GM19238 (cell line): ENCODE measurements at regions not wholly inside any gene's neighbourhood (a gene's known extent, or its start where the extent isn't known, plus 50 kb on each side); places are given as distances from the start of the nearest gene placed in this dataset.

Experiments used
- DNase-seq: peaks from one replicate; pipeline ENCODE4 v3.0.0; 2011; ENCODE audit warnings: low spot score; ENCODE audit not compliant: insufficient read length

- DNase-seq: no peak
These were observed 1167.7 kb upstream of the ZEB2 start for GRCh38 chr2:145687442-145688134.

DNA sequence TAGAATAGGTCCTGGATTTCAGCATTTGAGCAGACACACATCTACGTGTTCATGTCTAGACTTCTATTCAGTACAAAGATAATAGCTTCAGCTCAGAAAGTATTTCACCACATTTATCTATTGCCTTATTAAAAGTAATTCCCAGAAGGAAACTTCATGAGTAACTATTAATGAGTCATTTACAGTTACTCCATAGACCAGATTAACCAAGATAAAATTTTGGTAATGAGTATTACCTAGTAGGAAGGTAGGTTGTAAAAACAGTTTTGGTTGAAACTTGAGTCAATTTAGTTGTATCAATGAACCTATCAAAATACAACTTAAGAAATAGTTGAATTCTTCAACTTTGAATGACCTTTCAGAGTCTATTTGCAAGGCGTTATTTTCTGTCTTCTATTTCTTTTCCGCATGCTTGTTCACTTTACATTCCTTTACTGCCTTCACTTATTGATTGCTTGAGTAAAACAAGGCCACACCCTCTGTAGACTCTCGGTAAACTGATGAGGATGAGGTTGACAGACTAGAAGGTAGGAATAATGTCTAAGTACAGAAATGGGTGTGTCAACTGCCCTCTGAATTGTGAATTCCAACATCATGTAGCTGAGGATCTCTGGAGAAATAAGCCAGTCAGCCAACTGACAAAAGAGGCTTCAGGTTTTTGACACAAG, 1165.6 kb upstream of the ZEB2 start:
- no peak for DNase-seq

DNA sequence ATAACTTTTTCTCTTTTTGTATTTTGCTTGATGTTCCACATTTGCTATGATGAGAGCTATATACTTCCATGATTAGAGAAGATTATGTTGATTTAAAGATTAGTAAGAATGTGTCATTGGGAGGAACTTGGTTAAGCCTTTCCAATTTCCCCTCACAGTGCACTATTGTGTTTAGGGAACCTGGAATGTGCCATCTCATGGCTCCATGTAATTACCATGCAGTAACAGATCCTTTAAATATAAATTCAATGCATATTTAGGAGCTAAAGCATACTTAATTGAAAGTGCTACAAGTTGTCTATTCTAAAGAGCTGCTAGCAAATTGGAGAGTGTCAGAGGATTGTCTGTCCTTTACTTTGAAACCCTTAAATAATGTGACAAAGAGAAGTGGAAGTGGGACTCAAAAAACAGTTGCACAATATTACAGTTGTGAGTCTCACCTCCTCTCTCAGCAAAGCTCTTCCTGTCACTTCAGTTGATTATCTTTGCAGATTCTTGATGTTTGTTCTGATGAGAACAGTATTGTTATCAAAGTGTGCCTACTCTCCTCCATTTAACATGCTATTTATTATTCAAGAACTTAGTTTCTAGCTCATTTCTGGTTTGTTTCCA, 1162.7 kb upstream of the ZEB2 start:
- no peak for DNase-seq

DNA sequence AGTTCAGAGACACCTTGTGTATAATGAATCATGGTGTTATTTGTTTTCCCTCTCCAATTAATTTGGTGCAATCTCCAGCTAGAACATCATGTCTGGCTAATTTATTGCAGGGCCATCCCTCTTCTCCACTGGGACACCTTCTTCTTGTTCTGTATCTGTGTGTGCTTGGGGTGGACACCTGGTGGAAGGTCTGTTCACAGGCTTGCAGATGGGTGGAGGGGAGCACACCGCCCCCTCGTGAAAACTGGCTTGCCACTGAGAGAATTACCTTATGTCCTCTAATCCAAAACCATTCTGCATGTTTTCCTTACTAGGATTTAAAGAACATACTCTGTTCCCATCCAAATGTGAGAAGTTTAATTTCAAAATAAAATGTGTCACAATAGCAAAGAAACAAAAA, 1160.4 kb upstream of the ZEB2 start:
- no peak for DNase-seq

DNA sequence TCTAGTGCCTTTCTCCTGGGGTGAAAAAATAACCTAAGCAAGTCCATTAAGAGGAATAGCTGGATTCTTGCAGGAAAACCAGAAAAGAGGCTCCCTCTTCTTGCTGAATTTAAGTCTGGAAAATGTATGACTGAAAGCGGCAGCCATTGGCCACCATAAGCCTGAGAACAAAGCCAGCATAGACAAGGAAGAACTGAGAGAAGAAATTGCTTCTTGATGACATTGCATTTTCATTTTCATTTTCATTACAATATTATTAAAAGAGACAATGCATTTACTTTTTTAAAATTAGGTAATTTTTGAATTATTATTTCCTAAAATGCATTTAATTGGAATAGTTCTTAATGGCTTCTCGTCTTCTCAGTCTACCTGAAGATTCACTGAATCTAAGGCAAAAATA, 1157.5 kb upstream of the ZEB2 start:
- DNase-seq: no peak

DNA sequence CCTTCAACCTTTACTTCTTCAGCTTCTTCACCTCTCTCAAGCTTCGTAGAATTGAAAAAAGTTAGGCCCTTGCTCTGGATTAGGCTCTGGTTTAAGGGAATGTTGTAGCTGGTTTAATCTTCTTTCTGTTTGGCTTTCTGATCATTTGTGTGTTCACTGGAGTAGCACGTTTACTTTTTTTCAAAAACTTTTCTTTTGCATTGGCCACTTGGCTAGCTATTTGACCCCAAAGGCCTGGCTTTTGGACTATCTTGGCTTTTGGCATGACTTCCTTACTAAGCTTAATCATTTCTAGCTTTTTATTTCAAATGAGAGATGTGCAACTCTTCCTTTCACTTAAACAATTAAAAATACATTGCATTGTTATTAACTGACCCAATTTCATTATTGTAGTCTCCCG, 1154.8 kb upstream of the ZEB2 start:
- no peak for DNase-seq

DNA sequence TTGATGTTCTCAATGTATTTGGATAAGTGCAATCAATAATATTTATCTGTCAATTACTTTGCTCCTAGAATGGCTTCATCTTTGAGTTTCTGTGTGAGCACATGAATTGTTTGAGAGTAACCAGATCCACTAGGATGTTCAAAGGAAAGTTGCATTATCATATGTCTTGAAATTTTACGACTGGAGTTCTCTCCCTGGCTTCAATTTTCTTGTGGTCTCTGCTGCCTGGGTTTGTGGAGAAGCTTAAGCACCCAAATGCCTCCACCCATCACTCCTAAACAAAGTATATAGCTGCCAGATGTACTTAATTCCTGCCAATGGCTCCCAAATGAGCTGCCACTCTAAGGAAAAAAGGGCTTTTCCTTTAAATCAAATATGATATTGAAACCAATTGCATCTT, 1149.4 kb upstream of the ZEB2 start:
- no peak for DNase-seq

DNA sequence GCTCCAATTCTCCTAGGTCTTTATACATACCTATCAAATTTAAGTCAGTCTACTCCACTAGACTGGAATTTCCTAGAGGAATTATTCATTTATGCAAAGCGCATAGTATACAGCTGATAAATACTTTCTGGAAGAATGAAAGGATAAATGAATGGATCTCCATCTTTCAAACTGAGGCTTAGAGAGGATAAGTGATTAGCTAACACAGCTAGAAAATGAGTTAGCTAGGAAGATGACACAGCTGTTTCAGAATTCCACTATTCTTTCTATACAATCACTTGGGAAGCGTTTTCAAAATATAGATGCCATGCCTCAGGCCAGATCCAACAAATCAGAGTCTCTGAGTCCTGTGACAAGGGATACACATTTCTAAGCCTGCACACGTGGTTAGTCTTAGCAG, 1146.6 kb upstream of the ZEB2 start:
- no peak for DNase-seq

GRCh38 chr2:145657265-145657664, 1137.3 kb upstream of the ZEB2 start:
- DNase-seq: no peak

DNA sequence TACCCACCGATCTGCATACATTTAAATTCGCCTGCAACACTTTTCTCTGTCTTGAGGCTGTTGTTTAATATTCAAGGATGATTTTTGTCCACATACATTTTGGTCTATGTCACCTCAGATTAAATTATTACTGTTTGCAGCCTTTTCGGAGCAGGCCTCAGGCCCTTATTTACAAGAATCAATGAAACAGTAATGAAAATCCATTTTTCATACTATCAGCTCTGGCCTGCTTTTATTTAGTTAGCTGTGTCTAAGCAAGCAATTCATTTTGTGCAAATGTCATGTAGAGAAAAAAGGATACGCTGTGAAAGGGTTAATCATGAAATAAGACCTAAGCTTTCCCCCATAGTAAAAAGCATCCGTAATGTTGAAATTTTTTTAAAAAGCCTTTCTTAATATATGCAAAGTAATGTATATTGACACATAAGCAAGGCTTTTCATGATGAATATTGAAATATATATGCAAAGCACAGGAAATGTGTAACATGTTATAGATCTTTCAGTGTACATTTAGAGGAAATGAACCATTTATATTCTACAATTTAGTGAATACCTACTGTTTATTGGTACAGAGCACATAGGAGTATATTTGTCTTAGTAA, 1135.3 kb upstream of the ZEB2 start:
- DNase-seq: no peak

GRCh38 chr2:145654746-145655145, 1134.8 kb upstream of the ZEB2 start:
- DNase-seq: no peak

GRCh38 chr2:145654156-145654555, 1134.2 kb upstream of the ZEB2 start:
- DNase-seq: no peak

GRCh38 chr2:145653553-145653952, 1133.6 kb upstream of the ZEB2 start:
- no peak for DNase-seq

DNA sequence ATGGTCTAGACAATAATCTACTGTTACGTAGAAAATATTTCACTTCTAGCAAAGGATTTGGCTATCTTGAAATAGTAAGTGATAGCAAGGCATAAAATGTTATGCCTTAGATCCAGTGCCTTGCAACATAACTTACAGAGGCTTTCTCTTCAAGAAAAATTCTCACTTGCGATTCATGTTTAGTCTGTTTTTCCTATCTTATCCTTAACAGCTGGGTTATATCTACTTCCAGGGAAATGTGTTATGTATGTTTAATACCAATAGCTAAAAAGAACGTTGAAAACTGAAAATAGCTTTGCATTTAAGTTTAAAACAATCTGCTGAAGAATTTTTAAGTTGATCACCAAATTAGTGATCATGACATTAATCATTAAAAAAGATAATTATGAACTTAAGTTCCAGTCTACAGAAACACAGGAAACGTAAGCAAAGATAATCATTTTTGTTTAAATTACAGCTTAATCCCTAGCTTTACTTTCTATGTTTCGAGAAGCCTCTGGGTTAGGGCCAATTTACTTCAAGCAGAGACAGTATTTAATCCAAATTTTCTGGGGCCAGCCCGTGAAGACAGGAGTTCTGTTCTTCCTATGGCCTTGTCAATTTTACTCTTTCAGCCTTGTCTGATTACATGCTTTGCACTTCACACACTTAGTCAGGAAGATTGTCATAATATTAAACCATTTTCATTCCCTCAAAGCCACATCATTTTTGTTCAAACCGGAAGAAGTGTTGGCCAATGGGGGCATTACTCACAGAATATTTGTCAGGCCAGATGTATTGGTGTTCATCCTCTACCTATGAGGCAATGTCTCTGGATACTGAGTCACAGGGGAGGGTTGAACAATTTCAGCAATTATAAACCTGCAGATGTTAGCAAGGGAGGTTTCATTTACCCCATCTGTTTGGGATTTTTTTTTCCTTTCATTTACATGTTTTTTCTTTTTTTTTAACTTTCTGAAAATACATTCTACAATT, 1132.9 kb upstream of the ZEB2 start:
- no peak for DNase-seq

DNA sequence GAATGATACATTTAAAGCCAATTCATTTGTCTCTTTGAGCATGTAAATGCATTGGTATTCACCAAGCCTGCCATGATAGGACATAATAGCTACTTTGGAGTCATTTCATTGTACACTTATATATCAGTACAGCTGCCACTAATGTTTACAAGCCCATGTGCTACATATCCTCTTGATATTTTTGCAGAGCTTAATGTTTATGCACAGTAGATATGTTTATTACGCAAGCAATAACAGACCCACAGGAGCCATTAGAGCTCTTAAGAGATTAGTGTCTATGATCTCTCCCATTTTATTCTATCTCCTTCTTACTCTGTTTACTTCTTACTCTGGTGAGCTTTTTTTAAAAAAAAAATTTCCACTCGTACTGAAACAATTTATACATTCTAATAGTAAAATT, 1132.1 kb upstream of the ZEB2 start:
- no peak for DNase-seq

GRCh38 chr2:145650226-145650625, 1130.3 kb upstream of the ZEB2 start:
- no peak for DNase-seq

- DNase-seq: no peak
These were observed 1129.1 kb upstream of the ZEB2 start for GRCh38 chr2:145649061-145649460.

- DNase-seq: peak; percentile 1
These were observed 1124.9 kb upstream of the ZEB2 start for GRCh38 chr2:145644820-145645302.

DNA sequence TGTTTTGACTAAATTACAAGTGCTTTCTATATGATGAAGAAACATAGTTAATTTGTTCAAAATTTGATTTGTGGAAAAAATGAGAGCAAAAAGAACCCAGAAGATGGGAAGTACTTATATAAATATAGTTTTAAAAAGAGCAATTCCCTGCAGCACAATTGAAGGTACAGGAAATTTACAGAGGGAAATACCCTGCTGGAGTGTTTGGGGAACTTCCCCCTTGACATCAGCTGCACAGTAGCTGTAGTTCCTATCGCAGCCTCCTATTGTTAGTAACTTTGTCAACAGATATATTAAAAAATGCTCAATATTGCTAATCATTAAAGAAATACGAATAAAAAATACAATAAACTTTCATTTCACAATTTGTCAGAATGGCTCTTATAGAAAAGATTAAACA, 1118.8 kb upstream of the ZEB2 start:
- DNase-seq: no peak

GRCh38 chr2:145635706-145636427, 1115.9 kb upstream of the ZEB2 start:
- DNase-seq: no peak
